ENCODE measurements at regions not wholly inside any gene's neighbourhood (a gene's known extent, or its start where the extent isn't known, plus 50 kb on each side); places are given as distances from the start of the nearest gene placed in this dataset.

- TF ChIP-seq POLR2A (IDR thresholded peaks at IDR 0.05) = no peak
- TF ChIP-seq POLR2AphosphoS5 (IDR thresholded peaks at IDR 0.05; ENCODE audit: insufficient read depth in 1 of 2, low read depth in 1 of 2) = no peak
- TF ChIP-seq CTCF (IDR thresholded peaks at IDR 0.05) = no peak
- no peaks in the 10 kb centered on the region for H3K9me3 ChIP-seq
- intact Hi-C loops (cut with DNase I) = no loop called here
These were observed 157.4 kb upstream of the TWIST2 start for GRCh38 chr2:238690511-238690910.

GRCh38 chr2:238691596-238692491, 156.0 kb upstream of the TWIST2 start:
- no peaks in the 10 kb centered on the region for H3K36me3 ChIP-seq
- H3K27me3 ChIP-seq = no peaks in the 10 kb centered on the region
- H3K4me1 ChIP-seq = peaks cover 22% of the 10 kb centered on the region
- no peak overlapping the region for H3K4me3 ChIP-seq
- no peaks in the 10 kb centered on the region for H3K9me3 ChIP-seq
- no peak overlapping the region for H3K27ac ChIP-seq
- TF ChIP-seq CTCF (IDR thresholded peaks at IDR 0.05) = no peak
- DNase-seq (ENCODE audit: extremely low spot score in 2 of 2) = peak in 1 of 2 donors; percentile 70
- intact Hi-C loops (cut with DNase I) = no loop called here

More at GRCh38 chr2:238690511-238690910, 157.4 kb upstream of the TWIST2 start:
- DNase-seq (ENCODE audit: extremely low spot score in 2 of 2) = peak in 1 of 2 donors; percentile 80
- no peak overlapping the region for H3K4me3 ChIP-seq
- no peaks in the 10 kb centered on the region for H3K36me3 ChIP-seq
- no peak overlapping the region for H3K27ac ChIP-seq
- H3K4me1 ChIP-seq = peaks cover 18% of the 10 kb centered on the region
- no peaks in the 10 kb centered on the region for H3K27me3 ChIP-seq

- TF ChIP-seq POLR2AphosphoS5 (IDR thresholded peaks at IDR 0.05; ENCODE audit: insufficient read depth in 1 of 2, low read depth in 1 of 2) (no peak), POLR2A (IDR thresholded peaks at IDR 0.05) (no peak)
- no peaks in the 10 kb centered on the region for H3K27me3 ChIP-seq
- no peak overlapping the region for H3K4me3 ChIP-seq
- intact Hi-C loops (cut with DNase I) = no loop called here
- no peaks in the 10 kb centered on the region for H3K36me3 ChIP-seq
- DNase-seq (ENCODE audit: extremely low spot score in 2 of 2) = peak in 1 of 2 donors; percentile 62
- no peak overlapping the region for H3K27ac ChIP-seq
- H3K4me1 ChIP-seq = peaks cover 22% of the 10 kb centered on the region
- H3K9me3 ChIP-seq = no peaks in the 10 kb centered on the region
These were observed 155.3 kb upstream of the TWIST2 start for GRCh38 chr2:238692562-238692961.

GRCh38 chr2:238693337-238694093, 154.4 kb upstream of the TWIST2 start:
- Histone ChIP-seq H3K9me3 (no peaks in the 10 kb centered on the region), H3K27ac (no peak overlapping the region), H3K4me1 (peaks cover 22% of the 10 kb centered on the region), H3K4me3 (no peak overlapping the region), H3K27me3 (no peaks in the 10 kb centered on the region), H3K36me3 (no peaks in the 10 kb centered on the region)
- TF ChIP-seq CTCF (IDR thresholded peaks at IDR 0.05) (no peak), POLR2A (IDR thresholded peaks at IDR 0.05) (no peak), POLR2AphosphoS5 (IDR thresholded peaks at IDR 0.05; ENCODE audit: insufficient read depth in 1 of 2, low read depth in 1 of 2) (no peak)
- peak in 1 of 2 donors; percentile 76 for DNase-seq (ENCODE audit: extremely low spot score in 2 of 2)
- intact Hi-C loops (cut with DNase I) = no loop called here

GRCh38 chr2:238694136-238694755, 153.6 kb upstream of the TWIST2 start:
- H3K9me3 ChIP-seq = no peaks in the 10 kb centered on the region
- TF ChIP-seq POLR2A (IDR thresholded peaks at IDR 0.05) (no peak), CTCF (IDR thresholded peaks at IDR 0.05) (no peak), POLR2AphosphoS5 (IDR thresholded peaks at IDR 0.05; ENCODE audit: insufficient read depth in 1 of 2, low read depth in 1 of 2) (no peak)
- no peaks in the 10 kb centered on the region for H3K27me3 ChIP-seq
- peak in 1 of 2 donors; percentile 47 for DNase-seq (ENCODE audit: extremely low spot score in 2 of 2)
- H3K4me3 ChIP-seq = no peak overlapping the region
- H3K27ac ChIP-seq = no peak overlapping the region
- H3K4me1 ChIP-seq = peaks cover 22% of the 10 kb centered on the region
- H3K36me3 ChIP-seq = no peaks in the 10 kb centered on the region
- intact Hi-C loops (cut with DNase I) = no loop called here

All from vagina (tissue), 2 donors.